HG03521 (cell line): ENCODE measurements at regions not wholly inside any gene's neighbourhood (a gene's known extent, or its start where the extent isn't known, plus 50 kb on each side); places are given as distances from the start of the nearest gene placed in this dataset.
"Not testable (repeated sequence)": the region's sequence is repeated elsewhere in the genome, so short reads cannot be mapped to it uniquely, and the experiment has no call there.

Source experiments
- ATAC-seq: cut with Tn5 transposase; IDR thresholded peaks from one replicate; pipeline ENCODE4 v1.9.1; 2021; ENCODE audit warnings: mild to moderate bottlenecking, moderate library complexity; ENCODE audit not compliant: unreplicated experiment

GRCh38 chr1:206403612-206404307, 66.5 kb upstream of the IKBKE start:
- not testable (repeated sequence) for ATAC-seq

- ATAC-seq = not testable (repeated sequence)
Observed at GRCh38 chr1:206404309-206405027, 65.8 kb upstream of the IKBKE start.

GRCh38 chr1:206405282-206405681, 65.0 kb upstream of the IKBKE start:
- not testable (repeated sequence) for ATAC-seq

GRCh38 chr1:206408371-206409288, 61.6 kb upstream of the IKBKE start:
- ATAC-seq = not testable (repeated sequence)

GRCh38 chr1:206411321-206411720, 59.0 kb upstream of the IKBKE start:
- ATAC-seq = no peak

GRCh38 chr1:206415942-206416341, 54.3 kb upstream of the IKBKE start:
- no peak for ATAC-seq

GRCh38 chr1:206417774-206418614, 52.3 kb upstream of the IKBKE start:
- no peak for ATAC-seq

GRCh38 chr1:206419250-206419649, 51.0 kb upstream of the IKBKE start:
- ATAC-seq = no peak

GRCh38 chr1:206419783-206420182, 50.5 kb upstream of the IKBKE start:
- no peak for ATAC-seq

GRCh38 chr1:206420471-206420870, 49.8 kb upstream of the IKBKE start:
- no peak for ATAC-seq
